ENCODE measurements at regions not wholly inside any gene's neighbourhood (a gene's known extent, or its start where the extent isn't known, plus 50 kb on each side); places are given as distances from the start of the nearest gene placed in this dataset.
A peak's percentile ranks its signal among the peaks of the same experiment; 100 is the strongest.

- Histone ChIP-seq H3K9ac (ENCODE audit: low read length in 3 of 3) (no peak overlapping the region), H3K4me3 (ENCODE audit: low read length in 3 of 3) (no peak overlapping the region), H3K9me3 (ENCODE audit: control insufficient read depth in 2 of 3, insufficient read depth in 1 of 3, low read length in 3 of 3) (no peaks in the 10 kb centered on the region), H3K36me3 (ENCODE audit: control insufficient read depth in 2 of 3, insufficient read depth in 3 of 3, low read length in 3 of 3) (no peaks in the 10 kb centered on the region), H3K27ac (ENCODE audit: low read depth in 2 of 2, low read length in 2 of 2) (no peak overlapping the region), H3K27me3 (ENCODE audit: control insufficient read depth, insufficient read depth, low read length) (no peaks in the 10 kb centered on the region), H3K4me1 (ENCODE audit: control insufficient read depth in 2 of 3, insufficient read depth in 2 of 3, low read depth in 1 of 3, low read length in 3 of 3) (no peaks in the 10 kb centered on the region)
- no peak for DNase-seq
- TF ChIP-seq CTCF (IDR thresholded peaks at IDR 0.05; ENCODE audit: borderline replicate concordance, extremely low read depth, insufficient read depth): no peak
- intact Hi-C loops (cut with DNase I): no loop called here
- no peak for FAIRE-seq
These were observed 654.6 kb upstream of the LINC00305 start for GRCh38 chr18:64803471-64803870.

GRCh38 chr18:64800151-64800550, 651.3 kb upstream of the LINC00305 start:
- H3K27ac ChIP-seq (ENCODE audit: low read depth in 2 of 2, low read length in 2 of 2): no peak overlapping the region
- intact Hi-C loops (cut with DNase I): no loop called here

GRCh38 chr18:64799376-64799775, 650.5 kb upstream of the LINC00305 start:
- Histone ChIP-seq H3K9me3 (ENCODE audit: control insufficient read depth in 2 of 3, insufficient read depth in 1 of 3, low read length in 3 of 3) (no peaks in the 10 kb centered on the region), H3K9ac (ENCODE audit: low read length in 3 of 3) (no peak overlapping the region), H3K4me1 (ENCODE audit: control insufficient read depth in 2 of 3, insufficient read depth in 2 of 3, low read depth in 1 of 3, low read length in 3 of 3) (no peaks in the 10 kb centered on the region), H3K4me3 (ENCODE audit: low read length in 3 of 3) (no peak overlapping the region), H3K27ac (ENCODE audit: low read depth in 2 of 2, low read length in 2 of 2) (no peak overlapping the region), H3K27me3 (ENCODE audit: control insufficient read depth, insufficient read depth, low read length) (no peaks in the 10 kb centered on the region), H3K36me3 (ENCODE audit: control insufficient read depth in 2 of 3, insufficient read depth in 3 of 3, low read length in 3 of 3) (no peaks in the 10 kb centered on the region)
- DNase-seq: no peak
- no peak for FAIRE-seq
- intact Hi-C loops (cut with DNase I): no loop called here
- no peak for TF ChIP-seq CTCF (IDR thresholded peaks at IDR 0.05; ENCODE audit: borderline replicate concordance, extremely low read depth, insufficient read depth)

More at GRCh38 chr18:64800151-64800550, 651.3 kb upstream of the LINC00305 start:
- no peaks in the 10 kb centered on the region for H3K27me3 ChIP-seq (ENCODE audit: control insufficient read depth, insufficient read depth, low read length)
- FAIRE-seq (peak; percentile 49), DNase-seq (no peak)
- no peaks in the 10 kb centered on the region for H3K4me1 ChIP-seq (ENCODE audit: control insufficient read depth in 2 of 3, insufficient read depth in 2 of 3, low read depth in 1 of 3, low read length in 3 of 3)
- H3K9ac ChIP-seq (ENCODE audit: low read length in 3 of 3): no peak overlapping the region
- H3K4me3 ChIP-seq (ENCODE audit: low read length in 3 of 3): no peak overlapping the region
- H3K36me3 ChIP-seq (ENCODE audit: control insufficient read depth in 2 of 3, insufficient read depth in 3 of 3, low read length in 3 of 3): no peaks in the 10 kb centered on the region
- no peak for TF ChIP-seq CTCF (IDR thresholded peaks at IDR 0.05; ENCODE audit: borderline replicate concordance, extremely low read depth, insufficient read depth)
- H3K9me3 ChIP-seq (ENCODE audit: control insufficient read depth in 2 of 3, insufficient read depth in 1 of 3, low read length in 3 of 3): no peaks in the 10 kb centered on the region

- H3K36me3 ChIP-seq (ENCODE audit: control insufficient read depth in 2 of 3, insufficient read depth in 3 of 3, low read length in 3 of 3): no peaks in the 10 kb centered on the region
- no peak for TF ChIP-seq CTCF (IDR thresholded peaks at IDR 0.05; ENCODE audit: borderline replicate concordance, extremely low read depth, insufficient read depth)
- FAIRE-seq: no peak
- H3K27ac ChIP-seq (ENCODE audit: low read depth in 2 of 2, low read length in 2 of 2): no peak overlapping the region
- H3K27me3 ChIP-seq (ENCODE audit: control insufficient read depth, insufficient read depth, low read length): no peaks in the 10 kb centered on the region
- intact Hi-C loops (cut with DNase I): no loop called here
- no peak overlapping the region for H3K4me3 ChIP-seq (ENCODE audit: low read length in 3 of 3)
- DNase-seq: no peak
- H3K4me1 ChIP-seq (ENCODE audit: control insufficient read depth in 2 of 3, insufficient read depth in 2 of 3, low read depth in 1 of 3, low read length in 3 of 3): no peaks in the 10 kb centered on the region
- H3K9me3 ChIP-seq (ENCODE audit: control insufficient read depth in 2 of 3, insufficient read depth in 1 of 3, low read length in 3 of 3): no peaks in the 10 kb centered on the region
- no peak overlapping the region for H3K9ac ChIP-seq (ENCODE audit: low read length in 3 of 3)
These were observed 642.3 kb upstream of the LINC00305 start for GRCh38 chr18:64791236-64791635.

All from kidney (tissue), 13 donors.